Activated CD4-positive, alpha-beta T cell treated with anti-CD3 and anti-CD28 coated beads for 36 hours (primary cell): ENCODE measurements at regions not wholly inside any gene's neighbourhood (a gene's known extent, or its start where the extent isn't known, plus 50 kb on each side); places are given as distances from the start of the nearest gene placed in this dataset.

Experiments used
- ATAC-seq: fragments of 200-7000 bp; cut with Tn5 transposase; one replicate; pipeline ENCODE4 v1.10.0; 2021; ENCODE audit warnings: mild to moderate bottlenecking, moderate library complexity
- CTCF ChIA-PET: fragments of 350-600 bp; sonication (Branson Sonifier 250); formaldehyde crosslinking; loops from one replicate; lab custom pipeline; 2021; ENCODE audit warnings: antibody characterized with exemption; lab: Charles Lee
- POLR2A ChIA-PET: fragments of 350-600 bp; sonication (Branson Sonifier 250); formaldehyde crosslinking; loops from one replicate; lab custom pipeline; 2021; ENCODE audit warnings: antibody characterized with exemption, inconsistent platforms; lab: Charles Lee
- DNase-seq: peaks from one replicate; pipeline ENCODE4 v3.0.0-alpha.2; 2020
- H3K27ac Mint-ChIP-seq: one replicate; pipeline ENCODE4 v1.8.0; 2021; ENCODE audit warnings: mixed read lengths
- H3K27me3 Mint-ChIP-seq: one replicate; pipeline ENCODE4 v1.8.0; 2021; ENCODE audit warnings: mixed read lengths
- H3K36me3 Mint-ChIP-seq: one replicate; pipeline ENCODE4 v1.8.0; 2021; ENCODE audit warnings: low read depth, mixed read lengths
- H3K4me1 Mint-ChIP-seq: one replicate; pipeline ENCODE4 v1.8.0; 2021; ENCODE audit warnings: mixed read lengths
- H3K4me3 Mint-ChIP-seq: one replicate; pipeline ENCODE4 v1.8.0; 2021; ENCODE audit warnings: mild to moderate bottlenecking, moderate library complexity, mixed read lengths
- H3K9me3 Mint-ChIP-seq: one replicate; pipeline ENCODE4 v1.8.0; 2021; ENCODE audit warnings: low read depth, mixed read lengths
- intact Hi-C, 2 experiments: fragments of 100-400 bp; cut with DNase I in 1 of 2; cut with micrococcal nuclease in 1 of 2; formaldehyde crosslinking; loops; one replicate each; pipeline versions ENCODE4 v1.14.2 to v1.15.1; 2022 to 2024; cut with DNase I, micrococcal nuclease

- Mint-ChIP-seq H3K9me3 (no peaks in the 10 kb centered on the region), H3K27ac (no peak overlapping the region), H3K4me3 (no peak overlapping the region), H3K4me1 (peaks cover 7% of the 10 kb centered on the region), H3K27me3 (no peaks in the 10 kb centered on the region), H3K36me3 (no peaks in the 10 kb centered on the region)
- intact Hi-C loops = no loop called here
- POLR2A ChIA-PET = no interaction called here
- no peak for DNase-seq
- ATAC-seq = no peak
- CTCF ChIA-PET = no interaction called here
These were observed 178.8 kb downstream of the HHIPL2 start for GRCh38 chr1:222369148-222369547.

DNA sequence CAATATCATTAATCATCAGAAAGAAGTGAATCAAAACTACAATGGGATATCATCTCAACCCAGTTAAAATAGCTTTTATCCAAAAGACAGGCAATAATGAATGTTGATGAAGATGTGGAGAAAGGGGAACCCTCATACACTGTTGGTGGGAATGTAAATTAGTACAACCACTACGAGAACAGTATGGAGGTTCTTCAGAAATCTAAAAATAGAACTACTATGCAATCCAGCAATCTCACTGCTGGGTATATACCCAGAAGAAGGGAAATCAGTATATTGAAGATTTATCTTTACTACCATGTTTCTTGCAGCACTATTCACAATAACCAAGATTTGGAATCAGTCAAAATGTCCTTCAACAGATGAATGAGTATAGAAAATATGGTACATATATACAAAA is 189.8 kb downstream of the HHIPL2 start:
- Mint-ChIP-seq H3K4me3 (no peak overlapping the region), H3K4me1 (no peaks in the 10 kb centered on the region), H3K27me3 (no peaks in the 10 kb centered on the region), H3K36me3 (no peaks in the 10 kb centered on the region), H3K27ac (no peak overlapping the region), H3K9me3 (peaks cover 12% of the 10 kb centered on the region)
- ChIA-PET POLR2A (no interaction called here), CTCF (interaction anchor here (0.7 kb wide), 1 partner anchor 22 kb away, joined by 3 read pairs; no protein-coding TSS in a partner anchor)
- intact Hi-C loops = no loop called here
- ATAC-seq (no peak), DNase-seq (no peak)

GRCh38 chr1:222357252-222357651 is 190.7 kb downstream of the HHIPL2 start:
- H3K36me3 Mint-ChIP-seq = no peaks in the 10 kb centered on the region
- no peaks in the 10 kb centered on the region for H3K27me3 Mint-ChIP-seq
- H3K4me3 Mint-ChIP-seq = no peak overlapping the region
- peaks cover 12% of the 10 kb centered on the region for H3K9me3 Mint-ChIP-seq
- ATAC-seq = no peak
- DNase-seq = no peak
- H3K27ac Mint-ChIP-seq = no peak overlapping the region
- POLR2A ChIA-PET = no interaction called here
- intact Hi-C loops = no loop called here
- no peaks in the 10 kb centered on the region for H3K4me1 Mint-ChIP-seq
- CTCF ChIA-PET = interaction anchor here (0.7 kb wide), 1 partner anchor 23 kb away, joined by 3 read pairs; no protein-coding TSS in a partner anchor

DNA sequence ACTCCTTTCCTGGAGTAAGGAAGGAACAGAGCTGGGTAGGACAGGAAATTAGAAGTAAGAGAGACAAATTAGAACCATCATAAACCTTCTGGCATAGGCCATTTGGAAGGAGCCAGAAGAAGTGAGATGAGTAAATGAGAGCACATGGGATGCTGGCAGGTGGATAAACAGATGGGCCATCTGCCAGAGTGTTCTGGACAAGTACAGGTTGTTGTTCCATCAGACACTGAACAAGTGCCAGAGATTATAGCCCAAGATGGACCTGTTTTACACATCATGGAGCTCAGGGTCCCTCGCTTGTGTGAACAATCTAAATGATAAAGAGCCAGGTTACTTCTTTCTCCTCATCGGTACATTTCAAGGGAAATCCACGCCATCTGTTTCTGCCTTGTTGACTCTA is 200.3 kb downstream of the HHIPL2 start:
- H3K4me3 Mint-ChIP-seq = no peak overlapping the region
- intact Hi-C loops = no loop called here
- H3K4me1 Mint-ChIP-seq = no peaks in the 10 kb centered on the region
- no peaks in the 10 kb centered on the region for H3K27me3 Mint-ChIP-seq
- POLR2A ChIA-PET = no interaction called here
- H3K27ac Mint-ChIP-seq = no peak overlapping the region
- CTCF ChIA-PET = no interaction called here
- no peaks in the 10 kb centered on the region for H3K36me3 Mint-ChIP-seq
- peaks cover 5% of the 10 kb centered on the region for H3K9me3 Mint-ChIP-seq
- DNase-seq = no peak
- ATAC-seq = no peak

DNA sequence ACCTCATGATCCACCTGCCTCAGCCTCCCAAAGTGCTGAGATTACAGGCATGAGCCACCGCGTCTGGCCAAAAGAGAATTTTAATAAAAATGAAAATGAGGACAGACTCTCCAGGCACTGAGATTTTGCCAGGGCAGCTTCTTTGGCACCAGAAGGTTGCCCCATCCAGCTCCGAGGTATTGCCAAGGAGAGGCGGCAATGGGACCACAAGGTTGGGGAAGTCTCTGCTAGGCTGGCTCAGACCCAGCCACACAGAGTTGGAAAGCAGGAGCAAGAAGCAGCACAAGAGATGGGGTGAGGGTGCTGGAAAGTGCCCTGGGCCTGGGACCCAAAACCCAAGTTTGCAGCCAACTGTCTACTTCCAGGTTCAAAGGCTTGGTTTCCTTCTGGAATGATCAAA is 200.9 kb downstream of the HHIPL2 start:
- intact Hi-C loops = no loop called here
- Mint-ChIP-seq H3K36me3 (no peaks in the 10 kb centered on the region), H3K27me3 (no peaks in the 10 kb centered on the region), H3K9me3 (peaks cover 5% of the 10 kb centered on the region), H3K4me1 (no peaks in the 10 kb centered on the region), H3K4me3 (no peak overlapping the region), H3K27ac (no peak overlapping the region)
- DNase-seq = no peak
- ChIA-PET CTCF (no interaction called here), POLR2A (no interaction called here)
- no peak for ATAC-seq

DNA sequence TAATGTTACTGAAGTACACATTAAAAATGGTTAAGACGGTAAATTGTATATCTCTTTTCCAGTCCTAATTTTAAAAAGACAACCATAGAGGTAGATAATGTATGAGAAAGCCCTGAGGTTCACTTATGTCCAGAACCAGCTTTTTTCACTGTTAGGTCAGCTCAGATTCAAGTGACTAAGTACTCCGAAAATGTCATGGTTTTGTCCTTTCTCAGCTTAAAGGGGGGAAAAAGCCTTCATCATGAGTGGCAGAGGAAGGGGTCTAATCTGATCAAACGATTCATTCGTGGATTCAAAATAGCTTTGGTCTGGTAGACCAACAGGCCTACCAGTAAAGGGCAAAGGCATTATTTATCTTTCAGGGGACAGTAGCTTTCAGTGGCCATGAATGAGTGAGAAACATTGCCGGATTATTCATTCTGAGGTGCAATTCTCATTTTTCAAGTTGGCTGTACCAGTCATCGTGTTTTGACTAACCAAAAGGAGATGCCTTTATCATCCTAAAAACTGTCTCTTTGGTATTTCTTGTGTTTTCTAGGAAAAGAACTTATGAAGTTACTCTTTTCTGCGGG is 208.4 kb downstream of the HHIPL2 start:
- peaks cover 3% of the 10 kb centered on the region for H3K4me1 Mint-ChIP-seq
- POLR2A ChIA-PET = no interaction called here
- CTCF ChIA-PET = interaction anchor here (0.7 to 1.4 kb wide), 2 partner anchors 9 to 1097 kb away, joined by 4 to 5 read pairs; no protein-coding TSS in a partner anchor
- ATAC-seq = no peak
- no peak overlapping the region for H3K4me3 Mint-ChIP-seq
- intact Hi-C loops = loop anchor here in 1 of 2 experiments (10.0 kb wide), 1 partner anchor 115 kb away; no protein-coding TSS in a partner anchor
- no peaks in the 10 kb centered on the region for H3K9me3 Mint-ChIP-seq
- no peaks in the 10 kb centered on the region for H3K36me3 Mint-ChIP-seq
- H3K27ac Mint-ChIP-seq = no peak overlapping the region
- H3K27me3 Mint-ChIP-seq = no peaks in the 10 kb centered on the region
- no peak for DNase-seq

DNA sequence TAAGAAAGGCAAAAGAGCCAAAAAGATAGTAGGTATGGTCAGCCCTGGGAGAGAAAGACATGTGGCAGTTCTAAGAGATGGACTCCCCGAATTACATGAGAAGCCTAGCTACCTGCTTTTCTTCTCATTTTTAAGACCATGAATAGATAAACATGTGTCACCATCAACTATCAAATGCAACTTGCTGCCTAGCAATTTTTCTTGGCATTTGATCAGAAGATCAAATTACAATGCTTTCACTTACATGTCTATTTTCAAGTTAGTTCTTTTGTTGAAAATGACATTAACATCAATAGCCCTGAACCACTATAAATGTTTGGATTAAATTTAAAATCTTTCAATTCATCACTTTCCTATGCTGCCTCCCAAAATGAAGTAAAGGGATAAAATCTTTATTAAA is 212.3 kb downstream of the HHIPL2 start:
- H3K4me3 Mint-ChIP-seq = no peak overlapping the region
- H3K36me3 Mint-ChIP-seq = no peaks in the 10 kb centered on the region
- CTCF ChIA-PET = no interaction called here
- no peaks in the 10 kb centered on the region for H3K9me3 Mint-ChIP-seq
- ATAC-seq (no peak), DNase-seq (no peak)
- peaks cover 3% of the 10 kb centered on the region for H3K4me1 Mint-ChIP-seq
- POLR2A ChIA-PET = no interaction called here
- intact Hi-C loops = loop anchor here in 1 of 2 experiments (10.0 kb wide), 1 partner anchor 119 kb away; no protein-coding TSS in a partner anchor
- no peak overlapping the region for H3K27ac Mint-ChIP-seq
- H3K27me3 Mint-ChIP-seq = no peaks in the 10 kb centered on the region

- Mint-ChIP-seq H3K4me3 (no peak overlapping the region), H3K9me3 (no peaks in the 10 kb centered on the region), H3K4me1 (peaks cover 3% of the 10 kb centered on the region), H3K27me3 (no peaks in the 10 kb centered on the region), H3K27ac (no peak overlapping the region), H3K36me3 (no peaks in the 10 kb centered on the region)
- CTCF ChIA-PET = interaction anchor here (1.4 kb wide), 2 partner anchors 9 to 10 kb away, joined by 3 to 4 read pairs; no protein-coding TSS in a partner anchor
- DNase-seq = peak; percentile 48
- ATAC-seq = peak; percentile 84
- intact Hi-C loops = loop anchor here in 1 of 2 experiments (10.0 kb wide), 1 partner anchor 121 kb away; no protein-coding TSS in a partner anchor
- POLR2A ChIA-PET = no interaction called here
These were observed 213.8 kb downstream of the HHIPL2 start for GRCh38 chr1:222334026-222334680.

GRCh38 chr1:222331765-222332164 is 216.1 kb downstream of the HHIPL2 start:
- no peak for ATAC-seq

DNA sequence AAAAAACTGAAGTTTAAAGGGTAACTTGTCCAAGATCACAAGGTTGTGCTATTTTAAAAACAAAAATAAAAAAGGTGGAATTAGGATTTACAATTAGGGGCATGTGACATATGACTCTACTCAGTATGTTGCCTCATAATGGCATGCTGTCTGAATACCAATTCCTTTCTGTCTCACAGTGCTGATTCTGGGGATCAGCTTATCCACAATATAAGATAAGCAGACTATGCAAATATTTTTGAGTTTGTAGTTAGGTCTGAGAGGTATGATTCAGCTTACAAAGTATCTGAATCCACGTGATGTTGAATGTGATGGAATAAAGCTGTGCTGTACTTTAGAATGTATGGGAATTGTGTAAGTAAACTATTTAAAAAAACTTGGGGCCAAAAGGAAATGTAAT is 216.6 kb downstream of the HHIPL2 start:
- no peak for ATAC-seq
- ChIA-PET POLR2A (interaction anchor here (0.6 kb wide), 1 partner anchor 492 kb away, joined by 3 read pairs; no protein-coding TSS in a partner anchor), CTCF (interaction anchor here (0.6 to 1.2 kb wide), 2 partner anchors 14 to 1107 kb away, joined by 4 read pairs; no protein-coding TSS in a partner anchor)
- H3K27ac Mint-ChIP-seq = no peak overlapping the region
- H3K27me3 Mint-ChIP-seq = no peaks in the 10 kb centered on the region
- no peak for DNase-seq
- no peaks in the 10 kb centered on the region for H3K36me3 Mint-ChIP-seq
- H3K9me3 Mint-ChIP-seq = no peaks in the 10 kb centered on the region
- intact Hi-C loops = loop anchor here in 1 of 2 experiments (10.0 kb wide), 1 partner anchor 123 kb away; no protein-coding TSS in a partner anchor
- H3K4me3 Mint-ChIP-seq = no peak overlapping the region
- peaks cover 2% of the 10 kb centered on the region for H3K4me1 Mint-ChIP-seq

More at GRCh38 chr1:222331765-222332164, 216.1 kb downstream of the HHIPL2 start:
- no peak overlapping the region for H3K4me3 Mint-ChIP-seq
- DNase-seq = no peak
- no peaks in the 10 kb centered on the region for H3K36me3 Mint-ChIP-seq
- no peak overlapping the region for H3K27ac Mint-ChIP-seq
- H3K27me3 Mint-ChIP-seq = no peaks in the 10 kb centered on the region
- ChIA-PET CTCF (interaction anchor here (0.6 to 1.2 kb wide), 3 partner anchors 14 to 1645 kb away, joined by 3 to 4 read pairs (median 4); no protein-coding TSS in a partner anchor), POLR2A (interaction anchor here (0.6 kb wide), 1 partner anchor 493 kb away, joined by 3 read pairs; no protein-coding TSS in a partner anchor)
- no peaks in the 10 kb centered on the region for H3K9me3 Mint-ChIP-seq
- peaks cover 5% of the 10 kb centered on the region for H3K4me1 Mint-ChIP-seq
- intact Hi-C loops = loop anchor here in 1 of 2 experiments (10.0 kb wide), 1 partner anchor 123 kb away; no protein-coding TSS in a partner anchor

- no peaks in the 10 kb centered on the region for H3K27me3 Mint-ChIP-seq
- H3K9me3 Mint-ChIP-seq = no peaks in the 10 kb centered on the region
- intact Hi-C loops = loop anchor here in 1 of 2 experiments (10.0 kb wide), 1 partner anchor 125 kb away; no protein-coding TSS in a partner anchor
- H3K4me3 Mint-ChIP-seq = no peak overlapping the region
- H3K4me1 Mint-ChIP-seq = peaks cover 5% of the 10 kb centered on the region
- ChIA-PET POLR2A (no interaction called here), CTCF (interaction anchor here (0.7 to 1.6 kb wide), 3 partner anchors 11 to 245 kb away, joined by 3 to 4 read pairs (median 3); no protein-coding TSS in a partner anchor)
- ATAC-seq = no peak
- no peak for DNase-seq
- H3K36me3 Mint-ChIP-seq = no peaks in the 10 kb centered on the region
- H3K27ac Mint-ChIP-seq = no peak overlapping the region
These were observed 218.3 kb downstream of the HHIPL2 start for GRCh38 chr1:222329493-222330045.
